Keratinocyte (primary cell): ENCODE measurements at regions not wholly inside any gene's neighbourhood (a gene's known extent, or its start where the extent isn't known, plus 50 kb on each side); places are given as distances from the start of the nearest gene placed in this dataset.

Experiments
- DNase-seq: peaks from one replicate; pipeline ENCODE4 v3.0.0-alpha.2; 2011; ENCODE audit warnings: low read depth, missing footprints, low spot score
- FAIRE-seq: peaks from 2 replicates; lab custom pipeline; 2011; peaks lifted over from hg19 to GRCh38; lab: Jason Lieb, UNC
- H2AFZ ChIP-seq: 2 replicates; pipeline ENCODE4 v1.6.0; 2012; ENCODE audit warnings: low read length, control low read depth, inconsistent platforms; ENCODE audit not compliant: control insufficient read depth
- H3K27ac ChIP-seq: 2 replicates; pipeline ENCODE4 v1.5.1; 2011; ENCODE audit warnings: low read length; ENCODE audit not compliant: control insufficient read depth, insufficient read depth
- H3K27me3 ChIP-seq: 3 replicates; pipeline ENCODE4 v1.6.0; 2011; ENCODE audit warnings: low read length; ENCODE audit not compliant: control insufficient read depth, insufficient read depth; ENCODE audit errors: extremely low read depth
- H3K36me3 ChIP-seq, 2 experiments: 2 replicates in 1 of 2; 3 replicates in 1 of 2; pipeline ENCODE4 v1.5.1; 2011; ENCODE audit warnings: low read length in 2 of 2, mild to moderate bottlenecking in 1 of 2; ENCODE audit not compliant: control insufficient read depth in 2 of 2, insufficient read depth in 2 of 2; ENCODE audit errors: extremely low read depth in 1 of 2
- H3K4me1 ChIP-seq: 3 replicates; pipeline ENCODE4 v1.5.1; 2011; ENCODE audit warnings: low read length; ENCODE audit not compliant: control insufficient read depth, insufficient read depth; ENCODE audit errors: extremely low read depth
- H3K4me2 ChIP-seq: 3 replicates; pipeline ENCODE4 v1.6.0; 2011; ENCODE audit warnings: low read depth, low read length; ENCODE audit not compliant: control insufficient read depth, insufficient read depth; ENCODE audit errors: extremely low read depth
- H3K4me3 ChIP-seq, 3 experiments: fragments of 200-600 bp in 1 of 3; sonication (generic) in 1 of 3; 2 replicates in 2 of 3; 3 replicates in 1 of 3; pipeline ENCODE4 v1.5.1; 2011 to 2016; ENCODE audit warnings: low read length in 3 of 3, mild to moderate bottlenecking in 3 of 3, control low read depth in 2 of 3, inconsistent platforms in 1 of 3, low read depth in 1 of 3, mixed read lengths in 1 of 3, mixed run types in 1 of 3, moderate library complexity in 1 of 3; ENCODE audit not compliant: control insufficient read depth in 2 of 3, insufficient read depth in 2 of 3; ENCODE audit errors: extremely low read depth in 1 of 3
- H3K79me2 ChIP-seq: 2 replicates; pipeline ENCODE4 v1.6.0; 2012; ENCODE audit warnings: low read length; ENCODE audit not compliant: control insufficient read depth, insufficient read depth
- H3K9ac ChIP-seq: 3 replicates; pipeline ENCODE4 v1.6.0; 2011; ENCODE audit warnings: low read length; ENCODE audit not compliant: control insufficient read depth, insufficient read depth; ENCODE audit errors: extremely low read depth
- H3K9me1 ChIP-seq: 3 replicates; pipeline ENCODE4 v1.6.0; 2011; ENCODE audit warnings: low read length; ENCODE audit not compliant: control insufficient read depth, insufficient read depth; ENCODE audit errors: extremely low read depth
- H3K9me3 ChIP-seq: 2 replicates; pipeline ENCODE4 v1.5.1; 2012; ENCODE audit warnings: low read depth, low read length; ENCODE audit not compliant: control insufficient read depth
- H4K20me1 ChIP-seq: 3 replicates; pipeline ENCODE4 v1.6.0; 2011; ENCODE audit warnings: low read length; ENCODE audit not compliant: control insufficient read depth, insufficient read depth; ENCODE audit errors: extremely low read depth
- CTCF ChIP-seq, 3 experiments: IDR thresholded peaks in 1 of 3; conservative IDR thresholded peaks in 1 of 3; optimal IDR thresholded peaks in 1 of 3; 2 replicates in 2 of 3; 3 replicates in 1 of 3; pipeline versions ENCODE3 to v1.5.1; 2011; ENCODE audit warnings: low read length in 3 of 3, mild to moderate bottlenecking in 3 of 3, moderate library complexity in 2 of 3, control low read depth in 1 of 3, inconsistent platforms in 1 of 3; ENCODE audit not compliant: insufficient read depth in 2 of 3; ENCODE audit errors: extremely low read depth in 1 of 3
- EZH2 ChIP-seq: IDR thresholded peaks from one replicate; pipeline ENCODE4 v1.6.1; 2012; ENCODE audit warnings: inconsistent platforms, mild to moderate bottlenecking, low read length, moderate library complexity
- dilution Hi-C: fragments of 300-500 bp; cut with MboI; formaldehyde crosslinking; loops from one replicate; pipeline ENCODE4 v1.7.0; 2020; ENCODE audit warnings: low sequenced_read_pairs; ENCODE audit not compliant: extremely low pct_ligation_motif_present

DNA sequence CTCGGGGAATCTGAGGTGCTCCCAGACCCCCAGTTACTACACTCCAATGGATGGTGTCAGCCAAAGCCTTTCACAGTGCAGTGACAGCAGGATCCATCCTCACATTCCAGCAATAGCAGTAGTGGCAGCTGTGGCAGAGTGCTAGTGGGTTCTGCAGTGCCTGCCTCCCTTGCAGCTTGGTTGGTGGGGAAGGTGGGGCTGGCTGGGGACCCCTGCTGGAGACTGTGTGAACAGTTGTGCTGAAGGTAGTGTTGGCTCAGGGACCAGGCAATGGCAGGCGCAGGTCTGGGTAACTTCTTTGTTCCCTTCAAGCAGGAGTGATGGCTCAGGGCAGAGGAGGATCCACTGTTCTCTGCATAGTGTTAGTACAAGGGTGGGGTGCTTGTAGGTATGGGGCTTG is 343.7 kb upstream of the TRAM1L1 start:
- Histone ChIP-seq H3K4me1 (no peaks in the 10 kb centered on the region), H3K9ac (no peak overlapping the region), H3K4me2 (no peak overlapping the region), H3K27ac (no peak overlapping the region), H3K36me3 (no peaks in the 10 kb centered on the region), H4K20me1 (no peaks in the 10 kb centered on the region), H3K27me3 (no peaks in the 10 kb centered on the region), H3K4me3 (no peak overlapping the region), H3K9me1 (no peaks in the 10 kb centered on the region), H3K79me2 (no peaks in the 10 kb centered on the region), H3K9me3 (no peaks in the 10 kb centered on the region), H2AFZ (no peak overlapping the region)
- no peak for TF ChIP-seq EZH2
- TF ChIP-seq CTCF (optimal IDR thresholded peaks at IDR 0.05 in 1 of 3, IDR thresholded peaks at IDR 0.05 in 1 of 3, conservative IDR thresholded peaks at IDR 0.05 in 1 of 3; ENCODE audit: extremely low read depth in 1 of 3, insufficient read depth in 2 of 3, low read length in 3 of 3): peak in 1 of 3 experiments; percentile 22
- dilution Hi-C loops: no loop called here
- DNase-seq: no peak
- FAIRE-seq: no peak

DNA sequence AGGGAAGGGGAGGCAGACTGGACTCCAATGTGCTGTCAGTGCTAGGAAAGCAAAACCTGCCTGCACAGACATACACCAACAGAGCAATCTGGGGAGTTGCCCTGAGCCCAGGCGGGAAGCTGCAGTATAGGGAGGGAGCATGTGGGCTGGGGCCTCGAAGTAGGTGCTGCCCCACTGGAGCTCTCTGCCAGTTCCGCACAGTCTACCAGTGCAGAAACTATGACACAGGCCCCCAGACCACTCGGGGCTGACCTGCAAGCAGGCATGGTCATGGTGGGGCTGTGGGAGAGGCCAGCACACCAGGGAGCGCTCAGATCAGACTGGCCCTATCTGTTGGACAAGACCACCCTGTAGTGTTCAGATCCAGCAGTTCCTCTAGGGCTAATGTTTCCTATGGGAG is 344.1 kb upstream of the TRAM1L1 start:
- H3K9ac ChIP-seq: no peak overlapping the region
- H3K4me2 ChIP-seq: no peak overlapping the region
- H3K9me1 ChIP-seq: no peaks in the 10 kb centered on the region
- H2AFZ ChIP-seq: no peak overlapping the region
- H3K27ac ChIP-seq: no peak overlapping the region
- FAIRE-seq: no peak
- H3K4me1 ChIP-seq: no peaks in the 10 kb centered on the region
- no peak for DNase-seq
- no peak for TF ChIP-seq EZH2
- no peak for TF ChIP-seq CTCF (optimal IDR thresholded peaks at IDR 0.05 in 1 of 3, IDR thresholded peaks at IDR 0.05 in 1 of 3, conservative IDR thresholded peaks at IDR 0.05 in 1 of 3; ENCODE audit: extremely low read depth in 1 of 3, insufficient read depth in 2 of 3, low read length in 3 of 3)
- no peaks in the 10 kb centered on the region for H4K20me1 ChIP-seq
- H3K36me3 ChIP-seq: no peaks in the 10 kb centered on the region
- H3K9me3 ChIP-seq: no peaks in the 10 kb centered on the region
- no peak overlapping the region for H3K4me3 ChIP-seq
- H3K79me2 ChIP-seq: no peaks in the 10 kb centered on the region
- H3K27me3 ChIP-seq: no peaks in the 10 kb centered on the region
- dilution Hi-C loops: no loop called here
